KMS-11 (cell line): ENCODE measurements at regions not wholly inside any gene's neighbourhood (a gene's known extent, or its start where the extent isn't known, plus 50 kb on each side); places are given as distances from the start of the nearest gene placed in this dataset.

Source experiments
- H2AFZ ChIP-seq: fragments of 200-600 bp; sonication (generic); 2 replicates; pipeline ENCODE4 v1.6.1; 2016; ENCODE audit warnings: antibody characterized with exemption, mixed run types, low read depth
- H3K27ac ChIP-seq: fragments of 200-600 bp; sonication (generic); 2 replicates; pipeline ENCODE4 v1.6.1; 2016; ENCODE audit warnings: mild to moderate bottlenecking, mixed run types
- H3K27me3 ChIP-seq: fragments of 200-600 bp; sonication (generic); 2 replicates; pipeline ENCODE4 v1.6.1; 2017; ENCODE audit warnings: mild to moderate bottlenecking, low read depth, mixed run types, moderate library complexity; ENCODE audit not compliant: insufficient read depth
- H3K36me3 ChIP-seq: fragments of 200-600 bp; sonication (generic); 2 replicates; pipeline ENCODE4 v1.6.1; 2017; ENCODE audit warnings: mild to moderate bottlenecking, mixed run types; ENCODE audit not compliant: insufficient read depth
- H3K4me1 ChIP-seq: fragments of 200-600 bp; sonication (generic); 2 replicates; pipeline ENCODE4 v1.6.1; 2016; ENCODE audit warnings: mild to moderate bottlenecking, low read depth, mixed run types; ENCODE audit not compliant: poor library complexity, severe bottlenecking
- H3K4me2 ChIP-seq: fragments of 200-600 bp; sonication (generic); 2 replicates; pipeline ENCODE4 v1.7.0; 2016; ENCODE audit warnings: mild to moderate bottlenecking, mixed run types
- H3K4me3 ChIP-seq: fragments of 200-600 bp; sonication (generic); IDR thresholded peaks from 2 replicates; pipeline ENCODE4 v1.6.1; 2017; ENCODE audit warnings: low read depth, low read length, mixed read lengths; ENCODE audit not compliant: insufficient read depth
- H3K79me2 ChIP-seq: fragments of 200-600 bp; sonication (generic); 2 replicates; pipeline ENCODE4 v1.6.1; 2016; ENCODE audit warnings: low read depth, mixed run types; ENCODE audit not compliant: insufficient read depth
- H3K9ac ChIP-seq: fragments of 200-600 bp; sonication (generic); 2 replicates; pipeline ENCODE4 v1.6.1; 2016; ENCODE audit warnings: mild to moderate bottlenecking, mixed run types
- H4K20me1 ChIP-seq: fragments of 200-600 bp; sonication (generic); 2 replicates; pipeline ENCODE4 v1.6.1; 2016; ENCODE audit warnings: mild to moderate bottlenecking, mixed run types; ENCODE audit not compliant: insufficient read depth
- CTCF ChIP-seq: fragments of 200-600 bp; sonication (generic); conservative IDR thresholded peaks from 2 replicates; pipeline ENCODE4 v1.6.1; 2017; ENCODE audit warnings: low read depth, mild to moderate bottlenecking, antibody characterized with exemption, low read length, moderate library complexity, mixed read lengths

GRCh38 chr3:145716519-145716918, 444.5 kb downstream of the PLOD2 start:
- Histone ChIP-seq H2AFZ (no peak overlapping the region), H3K4me1 (no peaks in the 10 kb centered on the region), H4K20me1 (no peaks in the 10 kb centered on the region), H3K4me3 (no peak overlapping the region), H3K79me2 (no peaks in the 10 kb centered on the region), H3K27ac (no peak overlapping the region), H3K27me3 (no peaks in the 10 kb centered on the region), H3K9ac (no peak overlapping the region), H3K4me2 (no peak overlapping the region), H3K36me3 (no peaks in the 10 kb centered on the region)
- TF ChIP-seq CTCF: no peak

GRCh38 chr3:145719114-145719513, 441.9 kb downstream of the PLOD2 start:
- TF ChIP-seq CTCF: no peak
- no peaks in the 10 kb centered on the region for H3K36me3 ChIP-seq
- no peaks in the 10 kb centered on the region for H4K20me1 ChIP-seq

DNA sequence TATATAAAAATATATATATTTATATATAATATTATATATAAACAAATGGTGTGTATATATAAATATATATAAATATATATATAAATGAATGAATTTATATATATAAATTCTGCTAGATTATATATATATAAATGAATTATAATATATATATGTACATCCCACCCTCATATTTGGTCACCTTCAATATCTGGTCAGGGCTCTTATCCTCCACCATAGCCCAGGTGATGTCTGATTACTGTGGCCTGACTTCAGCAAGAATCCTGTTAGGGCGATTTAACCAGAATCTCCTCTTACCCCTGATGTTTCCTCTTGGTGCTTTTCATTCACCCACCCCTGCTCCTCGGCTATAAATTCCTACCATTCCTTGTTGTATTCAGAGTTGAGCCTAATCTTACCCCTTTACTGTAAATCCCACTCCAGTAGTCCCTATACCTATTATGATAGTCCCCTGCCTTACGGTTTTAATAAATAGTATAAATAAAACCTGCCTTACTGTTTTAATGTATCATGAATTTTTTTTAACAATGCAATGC, 439.6 kb downstream of the PLOD2 start:
- Histone ChIP-seq H3K4me2 (no peak overlapping the region), H3K79me2 (no peaks in the 10 kb centered on the region), H2AFZ (no peak overlapping the region), H3K9ac (no peak overlapping the region), H3K4me3 (no peak overlapping the region), H3K4me1 (no peaks in the 10 kb centered on the region), H3K27me3 (no peaks in the 10 kb centered on the region), H4K20me1 (no peaks in the 10 kb centered on the region), H3K27ac (no peak overlapping the region), H3K36me3 (no peaks in the 10 kb centered on the region)
- no peak for TF ChIP-seq CTCF

More at GRCh38 chr3:145719114-145719513, 441.9 kb downstream of the PLOD2 start:
- Histone ChIP-seq H3K4me3 (no peak overlapping the region), H2AFZ (no peak overlapping the region), H3K27ac (no peak overlapping the region), H3K4me1 (no peaks in the 10 kb centered on the region), H3K9ac (no peak overlapping the region), H3K79me2 (no peaks in the 10 kb centered on the region), H3K27me3 (no peaks in the 10 kb centered on the region), H3K4me2 (no peak overlapping the region)

GRCh38 chr3:145721815-145722214, 439.2 kb downstream of the PLOD2 start:
- no peak overlapping the region for H3K27ac ChIP-seq

More at GRCh38 chr3:145721815-145722214, 439.2 kb downstream of the PLOD2 start:
- H3K27me3 ChIP-seq: no peaks in the 10 kb centered on the region
- H4K20me1 ChIP-seq: no peaks in the 10 kb centered on the region
- no peak overlapping the region for H2AFZ ChIP-seq
- no peak overlapping the region for H3K4me2 ChIP-seq
- H3K79me2 ChIP-seq: no peaks in the 10 kb centered on the region
- no peak overlapping the region for H3K4me3 ChIP-seq
- H3K36me3 ChIP-seq: no peaks in the 10 kb centered on the region
- TF ChIP-seq CTCF: no peak
- H3K4me1 ChIP-seq: no peaks in the 10 kb centered on the region
- no peak overlapping the region for H3K9ac ChIP-seq
